Cardiac muscle cell (in vitro differentiated cells and primary cell): ENCODE measurements at regions not wholly inside any gene's neighbourhood (a gene's known extent, or its start where the extent isn't known, plus 50 kb on each side); places are given as distances from the start of the nearest gene placed in this dataset.
"Not testable (repeated sequence)": the region's sequence is repeated elsewhere in the genome, so short reads cannot be mapped to it uniquely, and the experiment has no call there.

Source experiments
- DNase-seq, 2 donors: peaks; one replicate each; pipeline versions ENCODE4 v3.0.0 to v3.0.0-alpha.2; 2010 to 2017; ENCODE audit warnings: low read depth in 1 of 2, low spot score in 1 of 2
- H3K27ac ChIP-seq: fragments of 200-600 bp; sonication (generic); 2 replicates; pipeline ENCODE4 v1.5.1; 2016
- H3K27me3 ChIP-seq: fragments of 200-600 bp; sonication (generic); 2 replicates; pipeline ENCODE4 v1.6.0; 2016; ENCODE audit warnings: control low read depth
- H3K36me3 ChIP-seq: fragments of 200-600 bp; sonication (generic); 2 replicates; pipeline ENCODE4 v1.5.1; 2016; ENCODE audit warnings: control low read depth
- H3K4me1 ChIP-seq: fragments of 200-600 bp; sonication (generic); 2 replicates; pipeline ENCODE4 v1.8.1; 2017; ENCODE audit warnings: low read depth, mild to moderate bottlenecking, mixed run types
- H3K4me3 ChIP-seq: fragments of 200-600 bp; sonication (generic); 2 replicates; pipeline ENCODE4 v1.5.1; 2016; ENCODE audit warnings: mild to moderate bottlenecking
- H3K9me3 ChIP-seq: fragments of 200-600 bp; sonication (generic); 2 replicates; pipeline ENCODE4 v1.5.1; 2017; ENCODE audit warnings: low read depth, mild to moderate bottlenecking, control low read depth
- TF ChIP-seq, protein P1 (sequence below): IDR thresholded peaks from 2 replicates; pipeline ENCODE4 v1.5.1; 2012; ENCODE audit warnings: low read depth, mild to moderate bottlenecking, low read length

DNA sequence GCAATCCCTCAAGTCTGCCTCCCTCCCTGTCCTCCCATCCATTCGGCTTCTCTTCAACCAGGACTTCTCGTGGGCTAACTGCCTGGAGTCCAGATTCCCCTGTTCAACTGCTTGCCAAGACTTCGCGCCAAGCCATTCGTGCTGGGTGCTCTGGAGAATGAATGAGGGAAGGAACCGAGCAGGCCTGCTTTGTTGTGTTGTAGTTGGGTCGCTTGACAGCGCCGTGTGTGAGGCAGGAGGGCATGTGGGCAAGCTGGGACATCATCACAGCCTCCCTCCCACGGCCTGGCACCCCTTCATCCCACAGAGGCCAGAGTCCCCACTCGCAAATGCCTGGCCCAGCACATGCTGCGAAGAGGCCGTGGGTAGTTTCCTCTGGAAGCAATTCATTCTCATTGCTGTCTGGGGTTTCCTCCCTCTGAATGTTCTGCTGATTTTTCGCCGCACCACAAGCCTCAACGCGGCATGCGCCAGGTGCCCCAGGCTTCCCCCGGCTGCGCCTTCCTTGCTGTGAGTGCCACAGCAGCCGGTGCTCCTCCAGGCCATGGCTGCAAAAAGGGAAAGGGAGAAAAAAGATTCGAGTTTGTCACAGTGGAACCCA lies 336.0 kb downstream of the QKI start:
- TF ChIP-seq, protein P1, sequence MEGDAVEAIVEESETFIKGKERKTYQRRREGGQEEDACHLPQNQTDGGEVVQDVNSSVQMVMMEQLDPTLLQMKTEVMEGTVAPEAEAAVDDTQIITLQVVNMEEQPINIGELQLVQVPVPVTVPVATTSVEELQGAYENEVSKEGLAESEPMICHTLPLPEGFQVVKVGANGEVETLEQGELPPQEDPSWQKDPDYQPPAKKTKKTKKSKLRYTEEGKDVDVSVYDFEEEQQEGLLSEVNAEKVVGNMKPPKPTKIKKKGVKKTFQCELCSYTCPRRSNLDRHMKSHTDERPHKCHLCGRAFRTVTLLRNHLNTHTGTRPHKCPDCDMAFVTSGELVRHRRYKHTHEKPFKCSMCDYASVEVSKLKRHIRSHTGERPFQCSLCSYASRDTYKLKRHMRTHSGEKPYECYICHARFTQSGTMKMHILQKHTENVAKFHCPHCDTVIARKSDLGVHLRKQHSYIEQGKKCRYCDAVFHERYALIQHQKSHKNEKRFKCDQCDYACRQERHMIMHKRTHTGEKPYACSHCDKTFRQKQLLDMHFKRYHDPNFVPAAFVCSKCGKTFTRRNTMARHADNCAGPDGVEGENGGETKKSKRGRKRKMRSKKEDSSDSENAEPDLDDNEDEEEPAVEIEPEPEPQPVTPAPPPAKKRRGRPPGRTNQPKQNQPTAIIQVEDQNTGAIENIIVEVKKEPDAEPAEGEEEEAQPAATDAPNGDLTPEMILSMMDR, result no peak
- H3K27me3 ChIP-seq, result no peaks in the 10 kb centered on the region
- no peaks in the 10 kb centered on the region for H3K9me3 ChIP-seq
- DNase-seq, result no peak
- H3K36me3 ChIP-seq, result no peaks in the 10 kb centered on the region
- no peak overlapping the region for H3K4me3 ChIP-seq
- H3K4me1 ChIP-seq, result peaks cover 7% of the 10 kb centered on the region
- H3K27ac ChIP-seq, result no peak overlapping the region

DNA sequence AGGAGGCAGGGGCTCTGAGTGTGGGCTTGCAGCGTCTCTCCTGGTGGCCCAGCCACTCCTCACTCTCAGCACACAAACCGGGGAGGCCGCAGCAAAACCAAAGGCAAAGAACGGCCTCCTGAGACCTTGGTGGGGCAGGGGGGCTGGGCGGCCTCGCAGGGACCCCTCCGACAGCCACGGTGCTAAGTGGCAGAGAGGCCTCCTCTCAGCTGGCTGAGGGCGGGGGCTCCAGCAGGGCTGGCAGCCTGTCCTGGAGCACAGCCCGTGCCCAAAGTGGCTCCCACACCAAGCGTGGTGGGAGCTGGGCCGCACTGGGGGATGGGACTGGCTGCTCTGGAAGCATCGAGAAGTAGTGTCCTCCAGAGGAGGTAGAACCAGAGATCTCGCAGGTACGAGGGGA lies 334.4 kb downstream of the QKI start:
- no peaks in the 10 kb centered on the region for H3K9me3 ChIP-seq
- H3K36me3 ChIP-seq, result no peaks in the 10 kb centered on the region
- H3K27ac ChIP-seq, result no peak overlapping the region
- no peaks in the 10 kb centered on the region for H3K27me3 ChIP-seq
- H3K4me3 ChIP-seq, result no peak overlapping the region
- DNase-seq, result no peak
- H3K4me1 ChIP-seq, result peaks cover 12% of the 10 kb centered on the region
- TF ChIP-seq, protein P1, result no peak

DNA sequence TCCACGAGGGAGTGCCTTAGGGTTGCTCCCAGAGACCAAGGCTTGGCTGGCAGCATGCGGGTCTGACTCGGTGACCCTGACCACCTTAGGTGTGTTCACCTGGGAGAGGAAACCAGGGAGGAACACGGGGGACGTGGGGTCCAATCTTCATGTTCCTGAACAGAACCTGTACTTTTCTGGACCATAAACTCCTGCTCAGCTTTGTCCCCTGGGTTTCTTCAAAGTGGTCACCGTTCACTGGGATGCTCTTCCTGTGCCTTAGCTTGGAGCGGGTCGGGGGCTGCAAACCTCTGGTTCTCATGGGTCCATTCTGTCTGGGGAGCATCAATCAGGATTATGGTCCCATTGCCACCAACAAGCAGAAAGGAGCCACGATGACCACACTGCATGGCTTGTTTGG lies 333.5 kb downstream of the QKI start:
- Histone ChIP-seq H3K9me3 (no peaks in the 10 kb centered on the region), H3K27me3 (no peaks in the 10 kb centered on the region), H3K4me1 (peaks cover 12% of the 10 kb centered on the region), H3K27ac (no peak overlapping the region), H3K36me3 (no peaks in the 10 kb centered on the region), H3K4me3 (no peak overlapping the region)
- DNase-seq, result no peak
- TF ChIP-seq, protein P1, result no peak

DNA sequence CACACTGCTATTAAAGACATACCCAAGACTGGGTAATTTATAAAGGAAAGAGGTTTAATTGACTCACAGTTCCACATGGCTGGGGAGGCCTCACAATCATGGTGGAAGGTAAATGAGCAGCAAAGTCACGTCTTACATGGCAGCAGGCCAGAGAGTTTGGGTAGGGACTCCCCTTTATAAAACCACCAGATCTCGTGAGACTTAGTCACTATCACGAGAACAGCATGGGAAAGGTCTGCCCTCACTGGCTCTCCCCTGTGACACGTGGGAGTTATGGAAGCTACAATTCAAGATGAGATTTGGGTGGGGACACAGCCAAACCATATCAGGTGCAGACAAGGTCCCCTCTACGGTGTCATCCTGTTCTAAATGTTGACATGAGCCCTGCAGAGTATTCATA lies 332.5 kb downstream of the QKI start:
- not testable (repeated sequence) for H3K27me3 ChIP-seq, DNase-seq, H3K36me3 ChIP-seq, H3K4me3 ChIP-seq, H3K27ac ChIP-seq, H3K9me3 ChIP-seq
- peaks cover 17% of the 10 kb centered on the region for H3K4me1 ChIP-seq

DNA sequence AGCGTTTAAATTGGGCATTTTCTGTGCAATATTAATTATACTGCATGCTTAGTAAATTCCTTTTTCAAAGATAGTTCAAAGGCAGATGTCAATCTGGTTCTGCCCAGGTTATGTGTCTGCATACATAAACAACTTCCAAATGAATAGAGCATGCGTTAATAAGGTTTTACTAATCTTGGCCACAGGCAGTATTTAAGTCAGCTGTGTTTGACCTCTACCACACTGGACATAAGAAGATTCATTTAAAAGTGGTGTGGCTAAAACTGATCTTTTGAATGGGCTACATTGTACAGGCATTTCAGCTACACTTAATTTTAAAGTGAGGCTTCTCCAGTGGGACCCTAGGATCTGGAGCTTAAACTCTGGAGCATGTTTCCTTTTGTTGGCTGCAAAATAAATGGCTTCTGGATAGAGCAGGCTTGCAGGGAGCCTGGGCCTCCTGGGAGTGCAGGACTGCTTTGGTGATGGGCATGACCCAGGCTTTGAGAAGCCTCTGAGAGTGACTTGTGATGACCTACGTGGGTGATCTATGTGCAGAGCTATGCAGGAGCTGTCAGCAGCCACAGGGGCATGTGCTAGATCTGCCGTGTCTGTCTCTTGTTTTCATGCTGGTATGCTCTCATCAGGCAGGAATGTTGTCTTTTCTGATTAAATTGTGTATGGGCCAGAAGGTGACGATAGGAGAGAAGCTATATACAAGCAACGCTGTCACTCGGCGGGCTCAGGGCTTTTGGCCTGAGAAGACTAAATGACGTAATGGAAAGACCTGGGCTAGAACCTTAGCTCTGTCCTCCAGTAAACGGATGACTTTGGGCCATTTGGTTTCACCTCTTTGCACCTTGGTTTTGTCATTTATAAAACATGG lies 331.2 kb downstream of the QKI start:
- Histone ChIP-seq H3K36me3 (no peaks in the 10 kb centered on the region), H3K27ac (peak overlapping the region; percentile 15), H3K27me3 (no peaks in the 10 kb centered on the region), H3K4me3 (no peak overlapping the region), H3K9me3 (no peaks in the 10 kb centered on the region), H3K4me1 (peaks cover 17% of the 10 kb centered on the region)
- TF ChIP-seq, protein P1, result no peak
- DNase-seq, result peak; percentile 79

DNA sequence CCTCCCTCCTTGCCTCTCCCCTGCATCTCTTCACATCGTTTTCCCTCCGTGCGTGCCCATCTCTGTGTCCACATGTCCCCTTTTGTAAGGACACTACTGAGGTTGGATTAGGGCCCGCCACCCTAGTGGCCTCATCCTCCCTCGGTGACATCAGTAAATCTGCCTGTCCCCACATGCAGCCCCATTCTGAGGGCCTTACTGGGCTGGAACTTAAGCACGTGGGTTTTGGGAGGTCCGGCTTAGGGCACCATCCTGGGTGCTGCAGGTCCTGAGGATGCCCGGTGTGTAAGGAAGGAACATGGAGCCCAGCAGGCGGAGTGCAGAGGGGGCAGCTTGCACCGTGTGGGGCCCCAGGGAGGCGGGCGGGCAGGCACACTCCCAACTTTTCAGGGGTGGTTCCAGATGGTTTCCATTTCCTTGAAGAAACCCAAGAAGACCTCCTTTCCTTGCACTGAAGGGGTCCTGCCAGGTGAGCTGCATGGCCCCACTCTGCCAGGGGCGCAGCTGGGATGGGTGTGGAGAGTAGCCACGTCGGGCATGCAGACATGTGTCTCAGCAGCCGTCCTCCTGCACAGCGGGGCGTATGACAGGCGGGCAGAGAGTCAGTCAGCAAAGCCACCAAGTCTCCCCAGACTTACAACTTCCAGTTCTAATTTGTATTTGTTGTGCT lies 329.9 kb downstream of the QKI start:
- TF ChIP-seq, protein P1, result no peak
- Histone ChIP-seq H3K27ac (no peak overlapping the region), H3K9me3 (no peaks in the 10 kb centered on the region), H3K36me3 (no peaks in the 10 kb centered on the region), H3K4me1 (peaks cover 17% of the 10 kb centered on the region), H3K27me3 (no peaks in the 10 kb centered on the region), H3K4me3 (no peak overlapping the region)
- no peak for DNase-seq
